Adrenal gland (tissue), 9 donors: ENCODE measurements at regions not wholly inside any gene's neighbourhood (a gene's known extent, or its start where the extent isn't known, plus 50 kb on each side); places are given as distances from the start of the nearest gene placed in this dataset.

Experiments used
- DNase-seq, 7 donors: peaks; one replicate each; pipeline ENCODE4 v3.0.0-alpha.2; 2019 to 2020
- H3K27ac ChIP-seq, 5 donors: fragments of 200-600 bp; sonication (generic) in 4 of 5; 1 replicate in 3 of 5; 2 replicates in 2 of 5; pipeline versions ENCODE4 v1.5.1 to v1.8.0; 2016 to 2020; ENCODE audit warnings: mild to moderate bottlenecking in 1 of 5
- H3K27me3 ChIP-seq: fragments of 200-600 bp; 2 replicates; pipeline ENCODE4 v1.8.0; 2021
- H3K36me3 ChIP-seq, 2 donors: fragments of 200-600 bp; replicated peaks in 1 of 2; 1 replicate in 1 of 2; 2 replicates in 1 of 2; pipeline versions ENCODE4 v1.5.1 to v1.8.0; 2018 to 2022
- H3K4me1 ChIP-seq, 2 donors: fragments of 200-600 bp; replicated peaks in 1 of 2; 1 replicate in 1 of 2; 2 replicates in 1 of 2; pipeline versions ENCODE4 v1.5.1 to v1.8.0; 2018 to 2021
- H3K4me3 ChIP-seq, 4 donors: fragments of 200-600 bp; sonication (generic) in 3 of 4; one replicate each; pipeline ENCODE4 v1.5.1; 2016 to 2018
- H3K9me3 ChIP-seq, 3 donors: fragments of 200-600 bp; sonication (generic) in 1 of 3; replicated peaks in 1 of 3; 1 replicate in 2 of 3; 2 replicates in 1 of 3; pipeline versions ENCODE4 v1.5.1 to v1.8.0; 2016 to 2021
- CTCF ChIP-seq, 6 experiments: fragments of 450-650 bp in 4 of 6; fragments of 200-600 bp in 2 of 6; sonication (generic) in 1 of 6; IDR thresholded peaks; 1 replicate in 5 of 6; 2 replicates in 1 of 6; pipeline versions ENCODE4 v1.5.1 to v1.8.0; 2016 to 2021; ENCODE audit warnings: antibody characterized with exemption in 6 of 6, mild to moderate bottlenecking in 2 of 6, moderate library complexity in 1 of 6
- POLR2A ChIP-seq, 2 donors: fragments of 450-650 bp; IDR thresholded peaks; one replicate each; pipeline ENCODE4 v1.6.1; 2017; ENCODE audit warnings: antibody characterized with exemption in 2 of 2, mild to moderate bottlenecking in 2 of 2, moderate library complexity in 1 of 2
- WGBS, 4 donors: extraction: QIAGEN DNeasy Blood & Tissue Kit in 2 of 4; methylation state at CpG; one replicate each; pipeline versions ENCODE4 v1.1.5 to v1.1.7; 2013 to 2017; 5-methylcytosine and 5-hydroxymethylcytosine counted together
- intact Hi-C, 2 donors: fragments of 100-400 bp; cut with DNase I; formaldehyde crosslinking; loops; one replicate each; pipeline versions ENCODE4 v1.14.1 to v1.15.0; 2022 to 2023
- donor health status: healthy with polysubstance abuse.
- donor health status: Bipolar disorder and iron deficiency.
- donor health status: DM: yes; HTN: yes; CAD: no.
- donor health status: DM: no; HTN: no; CAD: no.
- donor health status: DM: no; HTN: no; CAD: no.

- TF ChIP-seq POLR2A (IDR thresholded peaks at IDR 0.05) = no peak
Observed at GRCh38 chr18:4653418-4653817, 198.3 kb upstream of the DLGAP1 start.

GRCh38 chr18:4641771-4642368 is 186.8 kb upstream of the DLGAP1 start:
- H3K27ac ChIP-seq = no peak overlapping the region
- TF ChIP-seq CTCF (IDR thresholded peaks at IDR 0.05) (no peak), POLR2A (IDR thresholded peaks at IDR 0.05) (no peak)
- DNase-seq = no peak
- 45 to 62% (median 61%) methylated on average over 5 of the region's 5 CpGs for whole genome bisulfite sequencing, 4 donors
- H3K4me3 ChIP-seq = no peak overlapping the region
- intact Hi-C loops = no loop called here
- no peaks in the 10 kb centered on the region for H3K4me1 ChIP-seq
- H3K27me3 ChIP-seq = no peaks in the 10 kb centered on the region
- H3K9me3 ChIP-seq = no peaks in the 10 kb centered on the region
- H3K36me3 ChIP-seq = no peaks in the 10 kb centered on the region

More at GRCh38 chr18:4653418-4653817, 198.3 kb upstream of the DLGAP1 start:
- no peak overlapping the region for H3K27ac ChIP-seq
- H3K36me3 ChIP-seq = no peaks in the 10 kb centered on the region
- H3K4me3 ChIP-seq = no peak overlapping the region
- no peaks in the 10 kb centered on the region for H3K9me3 ChIP-seq
- H3K4me1 ChIP-seq = no peaks in the 10 kb centered on the region
- intact Hi-C loops = no loop called here
- H3K27me3 ChIP-seq = no peaks in the 10 kb centered on the region
- DNase-seq = no peak
- WGBS, 4 donors = 81 to 84% (median 82%) methylated on average over 2 of the region's 2 CpGs

- WGBS, 4 donors = 50 to 65% (median 59%) methylated on average over 3 of the region's 3 CpGs
- TF ChIP-seq CTCF (IDR thresholded peaks at IDR 0.05) (no peak), POLR2A (IDR thresholded peaks at IDR 0.05) (no peak)
- intact Hi-C loops = no loop called here
- DNase-seq = no peak
- no peaks in the 10 kb centered on the region for H3K4me1 ChIP-seq
- no peak overlapping the region for H3K27ac ChIP-seq
- no peak overlapping the region for H3K4me3 ChIP-seq
- no peaks in the 10 kb centered on the region for H3K36me3 ChIP-seq
- H3K27me3 ChIP-seq = no peaks in the 10 kb centered on the region
- no peaks in the 10 kb centered on the region for H3K9me3 ChIP-seq
Observed at GRCh38 chr18:4640349-4641012, 185.4 kb upstream of the DLGAP1 start.

- no peak for TF ChIP-seq POLR2A (IDR thresholded peaks at IDR 0.05)
- no peak for TF ChIP-seq CTCF (IDR thresholded peaks at IDR 0.05)
Observed at GRCh38 chr18:4639628-4640310, 184.7 kb upstream of the DLGAP1 start.

More at GRCh38 chr18:4639628-4640310, 184.7 kb upstream of the DLGAP1 start:
- Histone ChIP-seq H3K27me3 (no peaks in the 10 kb centered on the region), H3K27ac (no peak overlapping the region), H3K9me3 (peaks cover 0 to under 1% (median 0%) of the 10 kb centered on the region in 3 donors), H3K36me3 (no peaks in the 10 kb centered on the region), H3K4me3 (no peak overlapping the region), H3K4me1 (no peaks in the 10 kb centered on the region)
- 45 to 59% (median 49%) methylated on average over 6 of the region's 6 CpGs for WGBS, 4 donors
- intact Hi-C loops = loop anchor here in 1 of 2 donors (10.0 kb wide), 1 partner anchor 55 kb away; no protein-coding TSS in a partner anchor
- no peak for DNase-seq
